Nephron progenitor cell (in vitro differentiated cells): ENCODE measurements at regions not wholly inside any gene's neighbourhood (a gene's known extent, or its start where the extent isn't known, plus 50 kb on each side); places are given as distances from the start of the nearest gene placed in this dataset.
A peak's percentile ranks its signal among the peaks of the same experiment; 100 is the strongest.
"Not testable (repeated sequence)": the region's sequence is repeated elsewhere in the genome, so short reads cannot be mapped to it uniquely, and the experiment has no call there.

Experiments
- DNase-seq: peaks from one replicate; pipeline ENCODE4 v3.0.0; 2021
- H3K27ac Mint-ChIP-seq: 2 replicates; pipeline ENCODE4 v1.8.0; 2021; ENCODE audit warnings: mild to moderate bottlenecking, moderate library complexity, mixed read lengths
- H3K27me3 Mint-ChIP-seq: 2 replicates; pipeline ENCODE4 v1.8.0; 2021; ENCODE audit warnings: mild to moderate bottlenecking, low read depth, mixed read lengths; ENCODE audit not compliant: poor library complexity
- H3K36me3 Mint-ChIP-seq: 2 replicates; pipeline ENCODE4 v1.8.0; 2021; ENCODE audit warnings: low read depth, mixed read lengths
- H3K4me1 Mint-ChIP-seq: 2 replicates; pipeline ENCODE4 v1.8.0; 2021; ENCODE audit warnings: mixed read lengths
- H3K4me3 Mint-ChIP-seq: 2 replicates; pipeline ENCODE4 v1.8.0; 2021; ENCODE audit warnings: mild to moderate bottlenecking, moderate library complexity, mixed read lengths
- H3K9me3 Mint-ChIP-seq: 2 replicates; pipeline ENCODE4 v1.8.0; 2021; ENCODE audit warnings: mild to moderate bottlenecking, moderate library complexity, mixed read lengths
- TF ChIP-seq, protein P1 (sequence below): fragments of 200-600 bp; sonication (generic); IDR thresholded peaks from 2 replicates; pipeline ENCODE4 v1.5.0; 2021; ENCODE audit warnings: antibody characterized with exemption

DNA sequence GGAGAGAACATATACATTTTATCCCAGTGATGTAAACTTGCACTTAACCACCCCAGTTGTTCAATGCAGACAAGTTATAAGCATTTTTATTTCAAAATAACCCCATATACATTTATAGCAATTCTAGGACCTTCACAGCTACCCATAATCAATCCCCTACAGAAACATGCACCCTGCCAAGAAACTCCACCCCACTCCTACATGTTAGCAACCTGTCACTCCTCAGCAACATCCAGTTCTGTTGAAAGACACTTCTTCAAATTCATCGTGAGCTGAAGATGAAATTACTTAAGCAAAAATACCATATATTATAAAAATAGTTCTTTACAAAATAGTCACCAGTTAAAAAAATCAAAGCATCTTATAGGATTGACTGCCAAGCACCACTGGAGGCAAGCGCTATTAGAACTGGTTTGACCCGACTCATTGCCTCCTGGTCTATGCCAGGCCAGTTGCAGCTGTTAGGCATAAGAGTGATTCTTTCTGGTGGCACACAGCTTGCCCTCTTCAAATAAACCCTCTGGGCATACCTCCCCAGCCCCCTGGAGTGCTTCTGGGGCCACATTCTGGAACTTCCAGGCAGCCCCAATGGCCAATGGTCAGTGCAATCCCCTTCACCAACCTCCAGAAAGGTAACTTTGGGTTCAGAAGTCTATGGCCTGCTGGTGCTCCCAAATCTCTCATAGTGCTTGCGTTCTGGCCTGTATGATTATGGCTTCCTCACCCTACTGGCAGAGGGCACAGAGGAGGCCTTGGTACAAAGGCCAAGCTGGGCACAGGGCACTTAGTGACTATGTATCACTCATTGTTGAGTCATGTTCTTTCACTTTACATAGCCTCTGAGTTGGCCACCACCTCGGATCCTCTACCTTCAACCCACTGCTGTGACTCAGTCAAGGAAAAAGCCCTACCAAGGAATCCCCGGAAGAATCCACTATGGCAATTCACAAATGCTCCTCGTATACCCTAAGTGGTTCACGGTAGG, 72.2 kb upstream of the RALGPS2 start:
- Mint-ChIP-seq H3K36me3 (no peaks in the 10 kb centered on the region), H3K27me3 (no peaks in the 10 kb centered on the region), H3K4me3 (no peak overlapping the region), H3K27ac (peak overlapping the region; percentile 85), H3K9me3 (no peaks in the 10 kb centered on the region), H3K4me1 (peaks cover 34% of the 10 kb centered on the region)
- DNase-seq: no peak
- TF ChIP-seq, protein P1, sequence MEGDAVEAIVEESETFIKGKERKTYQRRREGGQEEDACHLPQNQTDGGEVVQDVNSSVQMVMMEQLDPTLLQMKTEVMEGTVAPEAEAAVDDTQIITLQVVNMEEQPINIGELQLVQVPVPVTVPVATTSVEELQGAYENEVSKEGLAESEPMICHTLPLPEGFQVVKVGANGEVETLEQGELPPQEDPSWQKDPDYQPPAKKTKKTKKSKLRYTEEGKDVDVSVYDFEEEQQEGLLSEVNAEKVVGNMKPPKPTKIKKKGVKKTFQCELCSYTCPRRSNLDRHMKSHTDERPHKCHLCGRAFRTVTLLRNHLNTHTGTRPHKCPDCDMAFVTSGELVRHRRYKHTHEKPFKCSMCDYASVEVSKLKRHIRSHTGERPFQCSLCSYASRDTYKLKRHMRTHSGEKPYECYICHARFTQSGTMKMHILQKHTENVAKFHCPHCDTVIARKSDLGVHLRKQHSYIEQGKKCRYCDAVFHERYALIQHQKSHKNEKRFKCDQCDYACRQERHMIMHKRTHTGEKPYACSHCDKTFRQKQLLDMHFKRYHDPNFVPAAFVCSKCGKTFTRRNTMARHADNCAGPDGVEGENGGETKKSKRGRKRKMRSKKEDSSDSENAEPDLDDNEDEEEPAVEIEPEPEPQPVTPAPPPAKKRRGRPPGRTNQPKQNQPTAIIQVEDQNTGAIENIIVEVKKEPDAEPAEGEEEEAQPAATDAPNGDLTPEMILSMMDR: no peak

DNA sequence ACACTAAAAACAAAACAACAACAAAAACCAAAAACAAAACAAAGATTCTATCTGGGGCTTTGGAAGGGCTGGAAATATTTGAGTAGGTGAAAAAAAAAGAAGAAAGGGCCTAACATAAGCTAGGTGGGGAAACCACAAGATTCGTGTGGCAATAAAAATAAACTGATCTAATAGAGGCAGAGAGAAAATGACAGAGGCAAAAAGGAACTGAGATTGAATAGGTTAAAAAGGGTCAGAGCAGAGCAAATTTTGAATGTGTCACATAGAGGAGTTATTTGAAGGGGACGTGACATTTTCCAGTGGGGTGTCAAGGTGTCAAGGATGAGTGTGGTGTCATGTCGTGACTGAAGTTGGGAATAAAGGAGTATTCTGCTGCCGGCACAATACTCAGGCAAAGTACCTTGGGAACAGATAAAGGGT, 65.2 kb upstream of the RALGPS2 start:
- no peaks in the 10 kb centered on the region for H3K36me3 Mint-ChIP-seq
- TF ChIP-seq, protein P1: no peak
- H3K27me3 Mint-ChIP-seq: peaks cover 3% of the 10 kb centered on the region
- no peak overlapping the region for H3K27ac Mint-ChIP-seq
- no peaks in the 10 kb centered on the region for H3K9me3 Mint-ChIP-seq
- no peaks in the 10 kb centered on the region for H3K4me1 Mint-ChIP-seq
- H3K4me3 Mint-ChIP-seq: no peak overlapping the region
- no peak for DNase-seq

DNA sequence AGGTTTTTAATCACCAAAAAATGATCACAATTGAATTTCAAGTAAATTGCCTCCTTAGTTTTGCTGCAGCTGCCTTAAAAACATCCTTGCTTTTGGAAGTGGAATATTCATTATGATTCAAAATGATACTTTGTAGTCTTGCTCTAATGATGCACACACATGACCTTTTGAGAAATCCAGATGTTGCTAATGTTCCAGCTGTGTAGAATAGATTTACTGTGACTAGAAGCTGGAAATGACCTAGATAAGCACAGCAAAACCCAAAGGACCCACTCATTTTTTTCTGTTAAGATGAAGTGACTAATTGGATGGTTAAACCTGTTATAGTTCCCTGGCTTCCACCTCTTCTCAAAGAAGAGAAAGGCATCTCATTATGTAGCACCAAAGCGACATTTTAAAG, 64.6 kb upstream of the RALGPS2 start:
- Mint-ChIP-seq H3K9me3 (no peaks in the 10 kb centered on the region), H3K27me3 (peaks cover 3% of the 10 kb centered on the region), H3K36me3 (no peaks in the 10 kb centered on the region), H3K27ac (no peak overlapping the region), H3K4me3 (no peak overlapping the region), H3K4me1 (no peaks in the 10 kb centered on the region)
- TF ChIP-seq, protein P1: no peak
- DNase-seq: no peak

DNA sequence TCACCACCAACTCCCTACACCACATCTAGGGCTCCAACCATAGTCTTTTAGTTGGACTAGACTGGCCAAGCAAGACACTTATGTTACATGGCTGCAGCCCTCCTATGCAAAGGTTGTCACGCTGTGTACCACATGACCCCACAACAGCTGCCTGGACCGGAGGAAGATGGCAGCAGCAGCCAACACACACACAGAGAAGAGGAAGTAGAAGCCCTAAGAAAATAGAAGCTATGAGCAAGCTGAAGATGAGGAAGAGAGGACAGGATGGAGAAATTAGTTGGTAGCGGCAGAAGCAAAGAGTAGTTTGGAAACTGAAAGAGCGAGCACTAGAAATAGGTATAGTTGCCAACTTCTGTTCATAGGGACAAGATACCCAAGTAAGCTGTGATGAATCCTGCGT, 60.8 kb upstream of the RALGPS2 start:
- peaks cover 3% of the 10 kb centered on the region for H3K27me3 Mint-ChIP-seq

DNA sequence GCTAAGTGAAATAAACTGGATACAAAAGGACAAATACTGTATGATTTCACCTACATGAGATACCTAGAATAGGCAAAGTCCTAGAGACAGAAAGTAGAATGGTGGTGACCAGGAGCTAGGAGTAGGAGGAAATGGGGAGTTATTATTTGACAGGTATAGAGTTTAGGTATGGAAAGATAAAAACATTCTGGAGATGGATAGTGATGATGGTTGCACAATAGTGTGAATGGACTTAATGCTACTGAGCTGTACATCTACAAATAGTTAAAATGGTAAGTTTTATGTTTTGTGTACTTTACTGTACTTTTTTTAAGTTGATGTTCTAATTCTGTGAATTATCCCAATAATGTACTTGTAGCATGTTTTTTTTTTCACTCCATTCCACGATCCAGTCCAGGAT, 59.5 kb upstream of the RALGPS2 start:
- H3K4me1 Mint-ChIP-seq: peaks cover 5% of the 10 kb centered on the region
- H3K36me3 Mint-ChIP-seq: no peaks in the 10 kb centered on the region
- H3K4me3 Mint-ChIP-seq: no peak overlapping the region
- peaks cover 3% of the 10 kb centered on the region for H3K27me3 Mint-ChIP-seq
- no peak for DNase-seq
- no peaks in the 10 kb centered on the region for H3K9me3 Mint-ChIP-seq
- no peak overlapping the region for H3K27ac Mint-ChIP-seq
- TF ChIP-seq, protein P1: no peak

More for the DNA sequence above, 60.8 kb upstream of the RALGPS2 start:
- Mint-ChIP-seq H3K4me1 (no peaks in the 10 kb centered on the region), H3K27ac (no peak overlapping the region), H3K9me3 (no peaks in the 10 kb centered on the region), H3K36me3 (no peaks in the 10 kb centered on the region), H3K4me3 (no peak overlapping the region)
- DNase-seq: no peak
- TF ChIP-seq, protein P1: no peak

DNA sequence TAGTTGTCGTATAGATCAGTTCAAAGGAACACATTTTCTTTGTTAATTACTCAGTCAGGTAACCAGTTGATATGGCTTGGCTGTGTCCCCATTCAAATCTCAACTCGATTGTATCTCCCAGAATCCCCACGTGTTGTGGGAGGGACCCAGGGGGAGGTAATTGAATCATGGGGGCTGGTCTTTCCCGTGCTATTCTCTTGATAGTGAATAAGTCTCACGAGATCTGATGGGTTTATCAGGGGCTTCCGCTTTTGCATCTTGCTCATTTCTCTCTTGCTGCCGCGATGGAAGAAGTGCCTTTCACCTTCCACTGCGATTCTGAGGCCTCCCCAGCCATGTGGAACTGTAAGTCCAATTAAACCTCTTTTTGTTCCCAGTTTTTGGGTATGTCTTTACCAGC, 58.2 kb upstream of the RALGPS2 start:
- not testable (repeated sequence) for H3K4me3 Mint-ChIP-seq, DNase-seq, H3K27ac Mint-ChIP-seq, H3K27me3 Mint-ChIP-seq, H3K4me1 Mint-ChIP-seq, H3K36me3 Mint-ChIP-seq, H3K9me3 Mint-ChIP-seq
